ENCODE measurements at regions not wholly inside any gene's neighbourhood (a gene's known extent, or its start where the extent isn't known, plus 50 kb on each side); places are given as distances from the start of the nearest gene placed in this dataset.

DNA sequence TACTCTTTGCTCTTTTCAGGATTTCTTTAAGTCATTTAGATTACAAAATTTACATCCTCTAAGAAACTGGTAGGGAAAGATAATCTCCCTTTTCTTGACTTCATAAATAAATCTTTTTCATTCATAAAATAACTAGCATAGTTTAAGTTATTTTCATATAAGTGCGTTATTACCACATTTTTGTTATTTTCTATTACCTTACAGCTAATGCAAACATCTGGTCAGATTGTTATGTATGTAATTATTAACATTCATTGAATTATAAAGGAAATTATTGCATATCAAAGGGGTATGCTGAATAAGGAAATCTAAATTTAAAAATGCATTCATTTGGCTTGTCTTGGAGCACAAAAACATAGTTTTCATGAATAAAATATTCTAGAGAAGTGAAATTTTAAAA is 55.3 kb upstream of the SLITRK1 start:
- TF ChIP-seq, protein P1, sequence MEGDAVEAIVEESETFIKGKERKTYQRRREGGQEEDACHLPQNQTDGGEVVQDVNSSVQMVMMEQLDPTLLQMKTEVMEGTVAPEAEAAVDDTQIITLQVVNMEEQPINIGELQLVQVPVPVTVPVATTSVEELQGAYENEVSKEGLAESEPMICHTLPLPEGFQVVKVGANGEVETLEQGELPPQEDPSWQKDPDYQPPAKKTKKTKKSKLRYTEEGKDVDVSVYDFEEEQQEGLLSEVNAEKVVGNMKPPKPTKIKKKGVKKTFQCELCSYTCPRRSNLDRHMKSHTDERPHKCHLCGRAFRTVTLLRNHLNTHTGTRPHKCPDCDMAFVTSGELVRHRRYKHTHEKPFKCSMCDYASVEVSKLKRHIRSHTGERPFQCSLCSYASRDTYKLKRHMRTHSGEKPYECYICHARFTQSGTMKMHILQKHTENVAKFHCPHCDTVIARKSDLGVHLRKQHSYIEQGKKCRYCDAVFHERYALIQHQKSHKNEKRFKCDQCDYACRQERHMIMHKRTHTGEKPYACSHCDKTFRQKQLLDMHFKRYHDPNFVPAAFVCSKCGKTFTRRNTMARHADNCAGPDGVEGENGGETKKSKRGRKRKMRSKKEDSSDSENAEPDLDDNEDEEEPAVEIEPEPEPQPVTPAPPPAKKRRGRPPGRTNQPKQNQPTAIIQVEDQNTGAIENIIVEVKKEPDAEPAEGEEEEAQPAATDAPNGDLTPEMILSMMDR (IDR thresholded peaks at IDR 0.05 in 4 of 5, conservative IDR thresholded peaks at IDR 0.05 in 1 of 5): no peak
- TF ChIP-seq POLR2A (IDR thresholded peaks at IDR 0.05): no peak
